HG02678 (cell line): ENCODE measurements at regions not wholly inside any gene's neighbourhood (a gene's known extent, or its start where the extent isn't known, plus 50 kb on each side); places are given as distances from the start of the nearest gene placed in this dataset.
"Not testable (repeated sequence)": the region's sequence is repeated elsewhere in the genome, so short reads cannot be mapped to it uniquely, and the experiment has no call there.

Source experiments
- ATAC-seq: cut with Tn5 transposase; IDR thresholded peaks from one replicate; pipeline ENCODE4 v1.9.1; 2021; ENCODE audit warnings: mild to moderate bottlenecking, moderate library complexity; ENCODE audit not compliant: unreplicated experiment

DNA sequence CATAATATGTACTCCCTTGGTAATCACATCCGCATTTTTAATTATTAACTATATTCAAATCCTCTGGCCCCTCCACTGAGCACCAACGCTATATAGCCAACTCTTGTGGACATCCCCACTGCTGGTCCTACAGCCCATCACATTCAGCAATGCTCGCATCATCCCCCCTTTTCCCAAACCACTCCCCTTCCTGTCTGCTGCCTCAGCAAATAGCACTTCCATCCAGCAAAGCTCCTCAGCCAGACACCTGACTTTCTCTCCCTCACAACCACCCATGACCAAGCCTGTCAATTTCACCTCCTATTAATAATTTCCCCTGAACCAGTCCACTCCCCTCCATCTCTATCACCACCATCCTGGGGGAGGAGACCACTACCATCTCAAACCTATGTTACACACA lies 65.5 kb upstream of the KIF2A start:
- ATAC-seq = not testable (repeated sequence)

DNA sequence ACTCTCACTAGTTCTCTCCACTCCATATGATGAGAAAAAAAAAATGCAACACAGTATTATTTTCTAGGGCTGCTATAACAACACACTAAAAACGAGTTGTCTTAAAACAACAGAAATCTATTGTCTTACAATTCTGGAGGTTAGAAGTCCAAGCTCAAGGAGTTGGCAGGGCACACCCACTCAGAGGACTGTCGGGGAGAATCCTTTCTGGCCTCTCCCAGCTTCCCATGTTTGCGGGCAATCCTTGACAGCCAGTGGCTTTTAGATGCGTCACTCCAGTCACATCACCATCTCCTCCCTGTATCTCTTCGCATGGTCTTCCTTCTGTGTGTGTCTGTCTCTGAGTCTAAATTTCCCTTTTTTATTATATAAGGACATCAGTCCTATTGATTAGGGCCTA lies 64.0 kb upstream of the KIF2A start:
- not testable (repeated sequence) for ATAC-seq

DNA sequence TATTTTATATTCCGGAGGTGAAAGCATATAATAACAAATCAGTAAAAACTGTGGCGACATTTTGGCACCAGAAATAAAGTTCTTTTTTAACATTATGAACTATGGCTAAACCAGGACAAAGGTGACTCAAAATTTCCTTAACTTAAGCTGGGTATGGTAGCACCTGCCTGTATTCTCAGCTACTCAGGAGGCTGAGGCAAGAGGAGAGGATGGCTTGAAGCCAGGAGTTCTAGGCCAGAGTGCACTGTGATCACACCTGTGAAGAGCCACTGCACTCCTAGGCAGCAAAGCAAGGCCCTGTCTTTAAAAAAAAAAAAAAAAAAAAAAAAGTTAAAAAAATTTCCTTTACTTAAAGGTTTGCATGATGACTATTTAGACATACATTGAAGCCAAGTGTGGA lies 63.0 kb upstream of the KIF2A start:
- ATAC-seq = not testable (repeated sequence)

DNA sequence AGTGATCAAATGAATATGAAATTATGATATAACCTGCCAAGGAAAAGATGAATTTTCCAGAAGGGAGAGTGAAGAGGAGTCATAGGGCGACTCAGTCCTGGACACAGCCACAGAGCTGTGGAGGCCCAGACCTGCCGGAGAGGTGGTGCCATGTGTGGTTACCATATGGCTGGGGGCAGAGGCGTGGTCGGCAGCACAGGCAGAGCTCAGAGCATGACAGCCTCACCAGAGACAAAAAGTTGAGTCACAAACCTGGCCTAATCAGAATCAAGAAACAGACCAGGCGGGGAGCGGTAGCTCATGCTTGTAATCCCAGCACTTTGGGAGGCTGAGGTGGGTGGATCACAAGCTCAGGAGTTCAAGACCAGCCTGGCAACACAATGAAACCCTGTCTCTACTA lies 57.8 kb upstream of the KIF2A start:
- ATAC-seq = not testable (repeated sequence)

DNA sequence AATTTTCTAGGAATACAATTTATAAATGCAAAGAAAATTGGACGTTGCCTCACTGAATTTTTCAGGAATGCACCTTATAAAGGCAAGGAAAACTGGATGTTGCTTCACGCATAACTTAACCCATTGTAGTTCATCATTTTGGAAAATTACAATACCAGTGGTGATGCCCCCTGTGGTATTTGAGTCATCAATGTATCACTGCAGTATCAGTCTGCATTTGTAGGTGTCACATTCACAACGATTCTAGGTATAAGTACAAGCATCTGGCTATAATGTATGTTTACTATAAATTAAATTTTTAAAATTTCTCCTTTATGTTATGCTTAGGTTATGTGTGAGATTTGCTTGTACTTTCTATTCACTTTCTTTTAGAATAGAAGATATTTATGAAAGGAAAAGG lies 55.9 kb upstream of the KIF2A start:
- not testable (repeated sequence) for ATAC-seq

DNA sequence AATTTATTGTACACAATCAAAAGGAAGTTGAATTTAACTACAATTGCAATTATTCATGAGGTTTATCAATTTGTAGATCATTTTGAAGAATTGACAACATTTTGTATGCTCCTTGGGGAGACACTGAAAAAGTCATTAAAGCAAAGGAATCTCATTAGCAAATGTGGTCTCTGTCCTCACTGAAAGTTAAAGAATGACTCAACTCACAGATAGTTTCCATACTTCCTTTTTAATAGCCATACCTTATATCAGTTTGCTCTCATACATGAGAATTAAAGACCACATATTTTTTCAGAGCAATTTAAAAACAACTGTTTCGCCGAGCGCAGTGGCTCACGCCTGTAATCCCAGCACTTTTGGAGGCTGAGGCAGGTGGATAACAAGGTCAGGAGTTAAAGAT lies 55.1 kb upstream of the KIF2A start:
- ATAC-seq = not testable (repeated sequence)

DNA sequence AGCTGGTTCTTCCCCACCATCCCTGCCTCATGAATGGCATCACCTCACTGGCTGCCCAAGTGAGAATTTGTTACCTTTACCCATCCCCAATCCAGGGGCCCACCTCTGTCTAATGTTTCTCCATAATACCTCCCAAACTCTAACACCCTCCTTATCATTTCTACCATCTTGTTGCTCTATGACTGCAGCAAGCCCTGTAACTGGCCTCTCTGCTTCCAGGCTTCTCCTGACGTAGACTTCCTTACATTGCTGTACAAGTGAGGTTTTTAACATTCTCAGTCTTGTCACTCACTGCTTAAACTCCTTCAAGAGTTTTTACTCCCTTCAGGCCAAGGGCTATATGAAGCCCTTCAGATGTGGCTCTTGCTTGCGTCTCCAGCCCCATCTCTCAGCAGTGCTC lies 53.5 kb upstream of the KIF2A start:
- ATAC-seq = not testable (repeated sequence)

DNA sequence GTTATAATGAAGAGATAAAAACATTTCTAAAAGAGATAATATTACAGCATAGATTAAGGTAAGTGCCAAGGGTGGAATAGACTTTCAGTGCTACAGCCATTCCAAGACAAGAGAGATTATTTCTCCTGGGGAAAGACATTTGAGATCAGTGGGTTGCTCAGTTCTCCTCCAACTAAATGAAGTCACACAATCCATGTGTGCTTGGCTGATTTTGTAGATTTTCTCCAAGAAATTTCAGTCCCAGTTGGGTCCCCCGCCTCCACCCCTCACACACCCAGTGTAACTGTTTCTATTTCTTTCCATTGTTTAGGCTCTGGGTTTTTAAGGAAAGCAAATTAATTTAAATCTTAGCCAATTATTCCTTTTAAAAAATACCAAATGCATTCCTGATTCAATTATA lies 50.5 kb upstream of the KIF2A start:
- not testable (repeated sequence) for ATAC-seq

DNA sequence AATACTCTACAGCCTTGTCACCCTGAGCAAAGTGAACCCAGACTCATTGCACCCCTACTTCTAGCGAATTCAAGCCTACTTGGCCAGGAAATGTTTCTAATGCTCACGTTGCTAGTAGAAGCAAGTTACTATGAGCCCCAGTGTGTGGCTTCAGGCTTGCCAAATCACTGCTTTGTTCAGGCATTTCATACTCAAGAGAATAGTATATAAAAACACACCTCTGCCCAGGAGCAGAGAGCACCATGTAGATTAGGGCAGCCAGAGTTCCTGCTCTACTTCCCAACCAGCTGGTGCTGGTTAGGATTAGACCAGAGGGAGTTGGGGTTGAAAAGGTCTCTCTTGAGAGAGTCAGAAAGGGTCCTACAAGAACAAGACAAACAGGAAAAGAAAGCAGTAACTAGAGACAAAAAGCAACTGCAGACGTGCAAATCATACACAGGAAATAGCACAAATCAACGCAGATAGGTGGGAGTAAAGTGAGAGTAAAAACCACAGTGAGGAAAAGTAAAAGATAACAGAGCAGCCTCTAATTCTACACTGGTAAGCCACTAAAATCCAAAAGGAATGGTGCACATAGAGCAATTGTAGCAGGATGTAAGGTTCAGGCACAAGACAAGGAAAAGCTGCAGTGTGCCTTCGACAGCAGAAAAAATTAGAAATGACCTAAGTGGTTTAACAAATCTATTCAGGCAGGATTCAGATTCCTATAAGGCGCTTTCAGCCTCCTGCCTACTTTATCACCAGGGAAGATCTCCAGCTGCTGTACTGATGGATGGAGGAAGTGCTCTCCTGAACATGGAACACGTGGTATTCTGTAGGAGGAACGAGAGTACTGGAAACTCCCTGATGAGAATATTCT lies 49.6 kb upstream of the KIF2A start:
- peak; percentile 65 for ATAC-seq
